Memory B cell (primary cell): ENCODE measurements at regions not wholly inside any gene's neighbourhood (a gene's known extent, or its start where the extent isn't known, plus 50 kb on each side); places are given as distances from the start of the nearest gene placed in this dataset.

Experiments used
- ATAC-seq: fragments of 150-1000 bp; cut with Tn5 transposase; 2 replicates; pipeline ENCODE4 v1.10.0; 2021; ENCODE audit warnings: low read depth, mild to moderate bottlenecking, moderate library complexity
- DNase-seq, 2 donors: peaks; one replicate each; pipeline ENCODE4 v3.0.0; 2022; ENCODE audit warnings: low spot score in 2 of 2
- H3K27ac Mint-ChIP-seq: one replicate; pipeline ENCODE4 v1.8.0; 2022; ENCODE audit warnings: mild to moderate bottlenecking, moderate library complexity, mixed read lengths
- H3K27me3 Mint-ChIP-seq: one replicate; pipeline ENCODE4 v1.8.0; 2022; ENCODE audit warnings: mixed read lengths
- H3K36me3 Mint-ChIP-seq: one replicate; pipeline ENCODE4 v1.8.0; 2022; ENCODE audit warnings: mild to moderate bottlenecking, mixed read lengths
- H3K4me1 Mint-ChIP-seq: one replicate; pipeline ENCODE4 v1.8.0; 2022; ENCODE audit warnings: mixed read lengths
- H3K4me3 Mint-ChIP-seq: one replicate; pipeline ENCODE4 v1.8.0; 2022; ENCODE audit warnings: mild to moderate bottlenecking, moderate library complexity, mixed read lengths
- H3K9me3 Mint-ChIP-seq: one replicate; pipeline ENCODE4 v1.8.0; 2022; ENCODE audit warnings: mixed read lengths

GRCh38 chr3:150357923-150358607 lies 50.0 kb upstream of the TSC22D2 start:
- ATAC-seq (no peak), DNase-seq (no peak)
- H3K4me1 Mint-ChIP-seq = no peaks in the 10 kb centered on the region
- H3K36me3 Mint-ChIP-seq = no peaks in the 10 kb centered on the region
- no peaks in the 10 kb centered on the region for H3K9me3 Mint-ChIP-seq
- H3K27me3 Mint-ChIP-seq = no peaks in the 10 kb centered on the region
- no peak overlapping the region for H3K4me3 Mint-ChIP-seq
- no peak overlapping the region for H3K27ac Mint-ChIP-seq

DNA sequence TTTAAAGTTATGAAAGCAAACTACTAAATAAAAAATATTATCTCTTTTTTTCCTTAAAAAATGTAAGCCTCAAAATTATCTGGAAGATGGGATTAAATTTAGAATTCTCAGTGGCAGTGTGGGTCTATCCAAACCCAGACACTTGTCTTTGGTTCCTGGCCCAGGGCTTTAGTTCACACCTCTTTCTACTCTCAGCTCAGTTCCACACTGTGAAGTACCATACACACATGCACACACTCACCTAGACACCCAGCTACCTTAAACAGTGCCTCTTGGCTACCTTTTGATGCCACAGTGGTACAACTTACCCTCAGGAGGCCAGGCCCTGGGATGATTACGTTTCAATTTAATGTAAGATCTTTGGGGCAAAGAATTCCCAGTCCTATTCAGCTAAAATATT lies 51.0 kb upstream of the TSC22D2 start:
- ATAC-seq (no peak), DNase-seq (no peak)
- Mint-ChIP-seq H3K27me3 (no peaks in the 10 kb centered on the region), H3K36me3 (no peaks in the 10 kb centered on the region), H3K4me3 (no peak overlapping the region), H3K27ac (no peak overlapping the region), H3K4me1 (no peaks in the 10 kb centered on the region), H3K9me3 (no peaks in the 10 kb centered on the region)

GRCh38 chr3:150355574-150355973 lies 52.5 kb upstream of the TSC22D2 start:
- Mint-ChIP-seq H3K36me3 (no peaks in the 10 kb centered on the region), H3K4me1 (no peaks in the 10 kb centered on the region), H3K9me3 (no peaks in the 10 kb centered on the region), H3K27ac (no peak overlapping the region), H3K4me3 (no peak overlapping the region), H3K27me3 (no peaks in the 10 kb centered on the region)
- no peak for ATAC-seq
- DNase-seq = no peak

GRCh38 chr3:150352931-150353330 lies 55.2 kb upstream of the TSC22D2 start:
- H3K27ac Mint-ChIP-seq = no peak overlapping the region
- ATAC-seq = no peak

DNA sequence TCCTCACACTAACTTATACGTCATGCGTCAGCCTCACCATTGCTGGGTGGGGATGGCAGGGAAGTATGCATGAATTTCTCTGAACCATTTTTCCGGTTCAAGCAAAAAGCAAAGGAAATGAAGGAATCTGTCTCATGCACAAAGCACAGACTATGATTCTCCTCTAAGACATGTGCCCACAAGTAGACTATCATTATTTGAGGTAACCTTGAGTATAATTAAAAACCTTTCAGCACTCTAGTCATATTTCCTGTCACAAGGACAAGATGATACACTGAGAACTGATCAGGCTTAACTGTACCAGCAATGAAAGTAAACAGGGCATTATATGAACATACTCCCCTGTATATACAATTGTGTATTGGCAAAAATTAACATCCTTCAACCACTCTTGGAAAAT lies 56.7 kb upstream of the TSC22D2 start:
- Mint-ChIP-seq H3K4me3 (no peak overlapping the region), H3K27ac (no peak overlapping the region), H3K4me1 (no peaks in the 10 kb centered on the region), H3K27me3 (peaks cover 4% of the 10 kb centered on the region), H3K36me3 (no peaks in the 10 kb centered on the region), H3K9me3 (no peaks in the 10 kb centered on the region)
- DNase-seq (no peak), ATAC-seq (no peak)

More at GRCh38 chr3:150352931-150353330, 55.2 kb upstream of the TSC22D2 start:
- H3K9me3 Mint-ChIP-seq = no peaks in the 10 kb centered on the region
- DNase-seq = no peak
- no peaks in the 10 kb centered on the region for H3K4me1 Mint-ChIP-seq
- H3K36me3 Mint-ChIP-seq = no peaks in the 10 kb centered on the region
- H3K27me3 Mint-ChIP-seq = peaks cover 4% of the 10 kb centered on the region
- no peak overlapping the region for H3K4me3 Mint-ChIP-seq

GRCh38 chr3:150349314-150350097 lies 58.6 kb upstream of the TSC22D2 start:
- no peak for DNase-seq
- H3K27me3 Mint-ChIP-seq = peaks cover 6% of the 10 kb centered on the region
- H3K4me1 Mint-ChIP-seq = no peaks in the 10 kb centered on the region
- H3K4me3 Mint-ChIP-seq = no peak overlapping the region
- H3K27ac Mint-ChIP-seq = no peak overlapping the region
- H3K9me3 Mint-ChIP-seq = no peaks in the 10 kb centered on the region
- ATAC-seq = no peak
- no peaks in the 10 kb centered on the region for H3K36me3 Mint-ChIP-seq

DNA sequence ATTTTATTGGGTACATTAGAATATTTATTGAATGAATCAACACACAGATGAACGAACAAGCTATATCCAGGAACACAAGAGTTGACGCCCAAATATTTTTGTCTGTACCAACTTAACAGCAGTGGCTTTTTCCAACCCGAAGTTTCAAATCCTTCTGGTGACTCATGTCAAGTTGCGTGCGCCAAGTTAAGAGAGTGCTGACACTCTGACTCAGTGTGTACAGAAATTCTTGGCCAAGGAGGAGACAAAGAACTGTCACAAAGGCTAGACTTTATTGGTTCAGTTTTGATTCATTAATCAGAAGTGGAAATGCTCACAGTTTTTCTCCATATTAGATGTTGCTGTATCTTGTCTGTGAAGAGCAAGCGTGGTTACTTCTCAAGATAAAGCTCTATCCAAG lies 59.6 kb upstream of the TSC22D2 start:
- H3K27me3 Mint-ChIP-seq = peaks cover 6% of the 10 kb centered on the region
- H3K27ac Mint-ChIP-seq = no peak overlapping the region
- ATAC-seq = no peak
- H3K4me3 Mint-ChIP-seq = no peak overlapping the region
- no peaks in the 10 kb centered on the region for H3K9me3 Mint-ChIP-seq
- no peaks in the 10 kb centered on the region for H3K4me1 Mint-ChIP-seq
- no peaks in the 10 kb centered on the region for H3K36me3 Mint-ChIP-seq
- DNase-seq = no peak

DNA sequence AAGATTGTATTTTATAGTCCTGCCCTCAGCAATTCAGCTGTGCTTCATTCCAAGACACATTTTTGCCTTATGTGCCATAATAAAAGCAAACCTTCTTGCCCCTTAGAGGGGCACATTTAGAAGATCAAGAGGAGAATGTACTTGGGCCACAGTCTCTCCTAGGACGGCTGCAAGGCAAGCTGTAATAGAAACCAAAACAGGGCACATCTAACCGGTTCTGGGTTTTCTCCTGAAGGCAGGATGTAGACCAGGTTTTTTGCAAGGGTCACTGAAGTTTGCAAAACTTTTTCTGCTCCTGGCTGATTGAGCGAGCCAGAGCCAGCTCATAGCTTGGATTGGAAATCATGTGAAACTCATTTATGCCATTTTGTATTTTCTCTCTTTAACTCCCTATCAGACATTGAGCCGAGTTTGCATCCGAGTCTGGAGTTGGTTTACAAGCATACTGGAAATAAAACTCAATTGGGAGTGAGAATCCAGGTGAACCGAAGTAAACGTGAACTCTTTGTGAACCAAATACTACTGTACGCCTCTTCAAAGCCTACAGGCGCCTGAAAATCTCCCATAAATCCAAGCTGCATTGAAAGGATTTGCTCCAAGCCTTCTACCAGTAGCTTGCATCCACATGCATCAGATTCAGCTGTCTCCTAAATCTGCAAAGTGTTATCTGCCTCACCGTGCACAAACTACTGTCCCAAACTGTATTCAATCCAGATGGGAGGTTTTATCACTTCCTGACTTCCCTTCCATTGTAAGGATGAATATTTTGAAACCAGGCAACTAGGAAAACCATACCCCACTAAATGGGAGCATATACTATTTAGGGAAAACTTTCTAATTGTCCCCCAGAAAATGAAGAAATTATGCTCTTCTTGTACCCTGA lies 60.9 kb upstream of the TSC22D2 start:
- H3K36me3 Mint-ChIP-seq = no peaks in the 10 kb centered on the region
- peaks cover 6% of the 10 kb centered on the region for H3K27me3 Mint-ChIP-seq
- H3K4me3 Mint-ChIP-seq = no peak overlapping the region
- no peak for DNase-seq
- ATAC-seq = no peak
- H3K4me1 Mint-ChIP-seq = no peaks in the 10 kb centered on the region
- no peaks in the 10 kb centered on the region for H3K9me3 Mint-ChIP-seq
- no peak overlapping the region for H3K27ac Mint-ChIP-seq

DNA sequence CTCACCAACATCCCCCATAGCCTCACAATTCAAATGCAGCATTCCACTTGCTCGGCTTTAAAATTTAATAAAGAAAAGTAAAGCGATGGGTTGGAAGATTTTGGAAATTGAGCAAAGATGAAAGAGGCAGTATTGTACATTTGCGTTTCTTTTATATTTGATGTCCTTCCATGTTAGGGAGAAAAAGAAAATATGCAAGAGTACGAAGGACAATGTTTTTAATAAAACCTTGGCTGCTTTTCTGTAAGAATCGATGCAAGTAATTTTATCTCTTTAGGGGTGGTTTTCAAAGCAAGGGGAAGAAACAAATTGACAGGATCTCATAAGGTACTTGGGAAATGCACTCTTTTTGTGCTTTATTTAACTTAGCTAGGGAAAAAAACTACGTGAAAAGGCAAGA lies 61.8 kb upstream of the TSC22D2 start:
- Mint-ChIP-seq H3K9me3 (no peaks in the 10 kb centered on the region), H3K4me1 (no peaks in the 10 kb centered on the region), H3K27ac (no peak overlapping the region), H3K27me3 (peaks cover 6% of the 10 kb centered on the region), H3K36me3 (no peaks in the 10 kb centered on the region), H3K4me3 (no peak overlapping the region)
- DNase-seq (no peak), ATAC-seq (no peak)

- no peak for ATAC-seq
- Mint-ChIP-seq H3K9me3 (no peaks in the 10 kb centered on the region), H3K4me3 (no peak overlapping the region), H3K4me1 (no peaks in the 10 kb centered on the region), H3K27me3 (peaks cover 6% of the 10 kb centered on the region), H3K36me3 (no peaks in the 10 kb centered on the region), H3K27ac (no peak overlapping the region)
- no peak for DNase-seq
Observed at GRCh38 chr3:150345021-150345538, 63.0 kb upstream of the TSC22D2 start.

GRCh38 chr3:150344079-150344759 lies 63.9 kb upstream of the TSC22D2 start:
- Mint-ChIP-seq H3K9me3 (no peaks in the 10 kb centered on the region), H3K27me3 (peaks cover 5% of the 10 kb centered on the region), H3K27ac (no peak overlapping the region), H3K4me1 (no peaks in the 10 kb centered on the region), H3K4me3 (no peak overlapping the region), H3K36me3 (no peaks in the 10 kb centered on the region)
- DNase-seq (no peak), ATAC-seq (no peak)

GRCh38 chr3:150342896-150343467 lies 65.1 kb upstream of the TSC22D2 start:
- peaks cover 4% of the 10 kb centered on the region for H3K27me3 Mint-ChIP-seq
- ATAC-seq (no peak), DNase-seq (no peak)
- H3K4me1 Mint-ChIP-seq = no peaks in the 10 kb centered on the region
- H3K4me3 Mint-ChIP-seq = no peak overlapping the region
- no peaks in the 10 kb centered on the region for H3K36me3 Mint-ChIP-seq
- H3K9me3 Mint-ChIP-seq = no peaks in the 10 kb centered on the region
- no peak overlapping the region for H3K27ac Mint-ChIP-seq

DNA sequence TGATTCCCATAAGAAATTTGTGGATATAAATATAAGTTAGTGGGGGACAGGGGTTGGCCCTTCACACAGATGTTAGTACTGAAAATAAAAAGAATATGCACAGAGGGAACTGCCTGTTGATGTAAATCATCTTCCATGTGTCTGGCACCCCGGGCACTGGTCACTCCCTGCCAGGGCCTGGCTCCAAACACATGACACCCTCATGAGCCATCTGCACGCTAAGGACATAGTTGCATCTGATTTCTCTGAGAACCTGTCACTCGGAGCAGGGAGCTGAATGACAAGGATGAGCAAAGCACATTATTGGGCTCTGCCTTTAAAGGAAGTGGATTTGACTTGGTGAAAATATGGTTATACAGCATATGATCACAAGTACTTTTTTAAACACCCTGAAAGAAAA lies 66.2 kb upstream of the TSC22D2 start:
- DNase-seq (no peak), ATAC-seq (no peak)
- H3K27ac Mint-ChIP-seq = no peak overlapping the region
- no peaks in the 10 kb centered on the region for H3K4me1 Mint-ChIP-seq
- peaks cover 4% of the 10 kb centered on the region for H3K27me3 Mint-ChIP-seq
- no peaks in the 10 kb centered on the region for H3K9me3 Mint-ChIP-seq
- peaks cover 2% of the 10 kb centered on the region for H3K36me3 Mint-ChIP-seq
- H3K4me3 Mint-ChIP-seq = no peak overlapping the region
